GM12878 (cell line): ENCODE measurements at regions not wholly inside any gene's neighbourhood (a gene's known extent, or its start where the extent isn't known, plus 50 kb on each side); places are given as distances from the start of the nearest gene placed in this dataset.

Experiments
- ASH2L ChIP-seq: fragments of 300-600, 200-600 bp; sonication (generic); IDR thresholded peaks from 2 replicates; pipeline ENCODE4 v1.6.1; 2017; ENCODE audit warnings: low read depth, mild to moderate bottlenecking, borderline replicate concordance
- ATF7 ChIP-seq: fragments of 450-650 bp; IDR thresholded peaks from 2 replicates; pipeline ENCODE4 v1.6.1; 2016; ENCODE audit warnings: low read depth, mild to moderate bottlenecking
- BHLHE40 ChIP-seq, 2 experiments: fragments of 450-650 bp in 1 of 2; IDR thresholded peaks; 2 replicates each; pipeline ENCODE4 v1.6.1; 2011 to 2017; ENCODE audit warnings: low read depth in 2 of 2, borderline replicate concordance in 1 of 2, improper control_type of control experiment in 1 of 2, low read length in 1 of 2, mild to moderate bottlenecking in 1 of 2
- CTCF ChIP-seq, 3 experiments: IDR thresholded peaks in 2 of 3; conservative IDR thresholded peaks in 1 of 3; 2 replicates each; pipeline ENCODE4 v1.5.1; 2011; ENCODE audit warnings: low read depth in 3 of 3, low read length in 3 of 3, mild to moderate bottlenecking in 3 of 3, control low read depth in 2 of 3, moderate library complexity in 2 of 3, inconsistent platforms in 1 of 3, mixed read lengths in 1 of 3; ENCODE audit not compliant: control insufficient read depth in 2 of 3, insufficient read depth in 1 of 3; ENCODE audit errors: extremely low read depth in 1 of 3
- EED ChIP-seq: sonication (generic); IDR thresholded peaks from 2 replicates; pipeline ENCODE4 v1.6.1; 2016; ENCODE audit warnings: antibody characterized with exemption, low read depth
- ELK1 ChIP-seq: IDR thresholded peaks from 2 replicates; pipeline ENCODE4 v1.6.1; 2012; ENCODE audit warnings: low read depth, low read length, improper control_type of control experiment
- FOXM1 ChIP-seq: IDR thresholded peaks from 2 replicates; pipeline ENCODE4 v1.6.1; 2012; ENCODE audit warnings: low read depth, mild to moderate bottlenecking, inconsistent platforms, low read length, moderate library complexity
- HDAC2 ChIP-seq: fragments of 200-600 bp; sonication (generic); IDR thresholded peaks from 2 replicates; pipeline ENCODE4 v1.6.1; 2017
- HDAC6 ChIP-seq: fragments of 200-600 bp; sonication (generic); IDR thresholded peaks from one replicate; pipeline ENCODE4 v1.8.0; 2017; ENCODE audit warnings: antibody characterized with exemption; ENCODE audit not compliant: unreplicated experiment
- LARP7 ChIP-seq: fragments of 450-650 bp; IDR thresholded peaks from 2 replicates; pipeline ENCODE4 v1.6.1; 2017; ENCODE audit warnings: mild to moderate bottlenecking
- RAD21 ChIP-seq: IDR thresholded peaks from 2 replicates; pipeline ENCODE4 v1.6.1; 2011; ENCODE audit warnings: mild to moderate bottlenecking, low read depth, low read length, moderate library complexity; ENCODE audit not compliant: insufficient read depth
- RCOR1 ChIP-seq: conservative IDR thresholded peaks from 2 replicates; pipeline ENCODE4 v1.6.1; 2012; ENCODE audit warnings: low read depth, low read length, improper control_type of control experiment
- STAT3 ChIP-seq: IDR thresholded peaks from 2 replicates; pipeline ENCODE4 v1.6.1; 2011; ENCODE audit warnings: low read depth, low read length, improper control_type of control experiment
- ZBTB11 ChIP-seq: fragments of 450-650 bp; formaldehyde crosslinking; IDR thresholded peaks from 2 replicates; pipeline ENCODE4 v1.5.0; 2022; ENCODE audit warnings: mild to moderate bottlenecking, missing genetic modification characterization
- ZNF622 ChIP-seq: fragments of 450-650 bp; IDR thresholded peaks from 2 replicates; pipeline ENCODE4 v1.6.1; 2017; ENCODE audit warnings: mild to moderate bottlenecking, inconsistent platforms
- TF ChIP-seq, protein P1 (sequence below): fragments of 450-650 bp; IDR thresholded peaks from 2 replicates; pipeline ENCODE4 v1.6.1; 2017; ENCODE audit warnings: mild to moderate bottlenecking, moderate library complexity
- TF ChIP-seq, protein P2 (sequence below): fragments of 450-650 bp; IDR thresholded peaks from 2 replicates; pipeline ENCODE4 v1.6.1; 2017; ENCODE audit warnings: mild to moderate bottlenecking, low read depth, inconsistent platforms; ENCODE audit not compliant: poor library complexity, severe bottlenecking

DNA sequence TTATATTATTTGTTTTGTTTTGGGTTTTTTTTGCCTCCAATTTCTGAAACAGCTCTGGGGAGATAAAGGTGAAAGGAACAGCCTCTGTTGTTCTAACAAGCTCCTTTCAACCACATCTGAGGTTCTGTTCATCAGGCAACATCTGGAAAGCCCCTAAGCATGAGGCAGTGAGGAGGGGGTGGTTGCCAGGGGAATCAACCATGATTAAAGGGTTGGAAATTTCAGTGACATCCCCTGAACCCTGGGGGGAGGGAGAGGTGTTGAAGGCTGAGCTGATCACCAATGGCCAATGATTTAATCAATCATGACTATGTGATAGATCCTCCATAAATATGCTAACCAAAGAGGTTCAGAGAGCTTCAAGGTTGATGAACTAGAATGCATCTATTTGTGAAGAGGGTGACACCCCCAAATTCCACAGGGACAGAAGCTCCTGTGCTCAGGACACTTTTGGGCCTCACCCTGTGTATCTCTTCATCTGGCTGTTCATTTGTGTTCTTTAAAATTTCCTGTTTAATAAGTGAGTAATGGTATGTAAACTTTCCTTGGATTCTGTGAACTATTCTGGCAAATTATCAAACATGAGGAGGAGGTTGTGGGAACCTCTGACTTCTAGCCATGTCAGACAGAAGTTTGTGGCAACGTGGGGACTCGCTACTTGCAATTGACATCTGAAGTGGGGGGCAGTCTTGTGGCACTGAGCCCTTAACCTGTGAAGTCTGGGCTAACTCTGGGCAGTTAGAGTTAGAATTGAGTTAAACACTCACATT, 221.3 kb downstream of the NHLRC3 start (continued):
- TF ChIP-seq CTCF (IDR thresholded peaks at IDR 0.05 in 2 of 3, conservative IDR thresholded peaks at IDR 0.05 in 1 of 3; ENCODE audit: control insufficient read depth in 2 of 3, extremely low read depth in 1 of 3, insufficient read depth in 1 of 3, low read depth in 3 of 3, low read length in 3 of 3) (no peak), RCOR1 (no peak), ELK1 (no peak), LARP7 (no peak), ZNF622 (no peak), BHLHE40 (IDR thresholded peaks at IDR 0.05; ENCODE audit: borderline replicate concordance in 1 of 2, low read depth in 2 of 2, low read length in 1 of 2) (peak in 1 of 2 experiments; percentile 16; a peak in 1 of 4 replicates), ZBTB11 (no peak), ATF7 (no peak), STAT3 (no peak), EED (no peak), RAD21 (no peak), ASH2L (no peak), HDAC2 (no peak), HDAC6 (no peak), FOXM1 (peak; percentile 47; the same call in 1 of the 2 replicates)
- TF ChIP-seq, protein P1, sequence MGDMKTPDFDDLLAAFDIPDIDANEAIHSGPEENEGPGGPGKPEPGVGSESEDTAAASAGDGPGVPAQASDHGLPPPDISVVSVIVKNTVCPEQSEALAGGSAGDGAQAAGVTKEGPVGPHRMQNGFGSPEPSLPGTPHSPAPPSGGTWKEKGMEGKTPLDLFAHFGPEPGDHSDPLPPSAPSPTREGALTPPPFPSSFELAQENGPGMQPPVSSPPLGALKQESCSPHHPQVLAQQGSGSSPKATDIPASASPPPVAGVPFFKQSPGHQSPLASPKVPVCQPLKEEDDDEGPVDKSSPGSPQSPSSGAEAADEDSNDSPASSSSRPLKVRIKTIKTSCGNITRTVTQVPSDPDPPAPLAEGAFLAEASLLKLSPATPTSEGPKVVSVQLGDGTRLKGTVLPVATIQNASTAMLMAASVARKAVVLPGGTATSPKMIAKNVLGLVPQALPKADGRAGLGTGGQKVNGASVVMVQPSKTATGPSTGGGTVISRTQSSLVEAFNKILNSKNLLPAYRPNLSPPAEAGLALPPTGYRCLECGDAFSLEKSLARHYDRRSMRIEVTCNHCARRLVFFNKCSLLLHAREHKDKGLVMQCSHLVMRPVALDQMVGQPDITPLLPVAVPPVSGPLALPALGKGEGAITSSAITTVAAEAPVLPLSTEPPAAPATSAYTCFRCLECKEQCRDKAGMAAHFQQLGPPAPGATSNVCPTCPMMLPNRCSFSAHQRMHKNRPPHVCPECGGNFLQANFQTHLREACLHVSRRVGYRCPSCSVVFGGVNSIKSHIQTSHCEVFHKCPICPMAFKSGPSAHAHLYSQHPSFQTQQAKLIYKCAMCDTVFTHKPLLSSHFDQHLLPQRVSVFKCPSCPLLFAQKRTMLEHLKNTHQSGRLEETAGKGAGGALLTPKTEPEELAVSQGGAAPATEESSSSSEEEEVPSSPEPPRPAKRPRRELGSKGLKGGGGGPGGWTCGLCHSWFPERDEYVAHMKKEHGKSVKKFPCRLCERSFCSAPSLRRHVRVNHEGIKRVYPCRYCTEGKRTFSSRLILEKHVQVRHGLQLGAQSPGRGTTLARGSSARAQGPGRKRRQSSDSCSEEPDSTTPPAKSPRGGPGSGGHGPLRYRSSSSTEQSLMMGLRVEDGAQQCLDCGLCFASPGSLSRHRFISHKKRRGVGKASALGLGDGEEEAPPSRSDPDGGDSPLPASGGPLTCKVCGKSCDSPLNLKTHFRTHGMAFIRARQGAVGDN = no peak
- TF ChIP-seq, protein P2, sequence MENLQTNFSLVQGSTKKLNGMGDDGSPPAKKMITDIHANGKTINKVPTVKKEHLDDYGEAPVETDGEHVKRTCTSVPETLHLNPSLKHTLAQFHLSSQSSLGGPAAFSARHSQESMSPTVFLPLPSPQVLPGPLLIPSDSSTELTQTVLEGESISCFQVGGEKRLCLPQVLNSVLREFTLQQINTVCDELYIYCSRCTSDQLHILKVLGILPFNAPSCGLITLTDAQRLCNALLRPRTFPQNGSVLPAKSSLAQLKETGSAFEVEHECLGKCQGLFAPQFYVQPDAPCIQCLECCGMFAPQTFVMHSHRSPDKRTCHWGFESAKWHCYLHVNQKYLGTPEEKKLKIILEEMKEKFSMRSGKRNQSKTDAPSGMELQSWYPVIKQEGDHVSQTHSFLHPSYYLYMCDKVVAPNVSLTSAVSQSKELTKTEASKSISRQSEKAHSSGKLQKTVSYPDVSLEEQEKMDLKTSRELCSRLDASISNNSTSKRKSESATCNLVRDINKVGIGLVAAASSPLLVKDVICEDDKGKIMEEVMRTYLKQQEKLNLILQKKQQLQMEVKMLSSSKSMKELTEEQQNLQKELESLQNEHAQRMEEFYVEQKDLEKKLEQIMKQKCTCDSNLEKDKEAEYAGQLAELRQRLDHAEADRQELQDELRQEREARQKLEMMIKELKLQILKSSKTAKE = no peak
